ENCODE measurements at regions not wholly inside any gene's neighbourhood (a gene's known extent, or its start where the extent isn't known, plus 50 kb on each side); places are given as distances from the start of the nearest gene placed in this dataset.
"Not testable (repeated sequence)": the region's sequence is repeated elsewhere in the genome, so short reads cannot be mapped to it uniquely, and the experiment has no call there.

DNA sequence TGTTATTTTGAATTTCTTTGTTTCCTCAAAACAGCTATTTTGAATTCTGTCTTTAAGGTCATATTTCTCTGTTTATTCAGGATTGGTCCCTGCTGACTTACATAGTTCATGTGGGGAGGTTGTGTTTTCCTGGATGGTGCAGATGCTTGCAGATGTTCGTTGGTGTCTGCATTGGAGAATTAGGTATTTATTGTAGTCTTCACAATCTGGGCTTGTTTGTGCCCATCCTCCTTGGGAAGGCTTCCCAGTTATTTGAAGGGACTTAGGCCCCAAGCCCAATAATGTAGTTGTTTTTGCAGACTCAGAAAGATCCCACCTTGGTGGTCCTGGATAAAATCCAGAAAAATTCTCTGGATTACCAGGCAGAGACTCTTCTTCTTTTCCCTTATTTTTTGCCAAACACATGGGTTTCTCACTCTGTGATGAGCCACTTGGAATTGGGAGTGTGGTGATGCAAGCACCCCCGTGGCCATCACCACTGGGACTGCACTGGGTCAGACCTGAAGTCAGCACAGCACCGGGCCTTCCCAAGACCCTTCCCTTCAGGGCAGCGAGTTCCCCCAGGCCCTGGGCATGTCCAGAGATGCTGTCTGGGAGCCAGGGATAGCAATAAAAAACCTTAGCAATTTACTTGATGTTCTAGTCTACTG, 81.6 kb upstream of the EZR start:
- WGBS, 3 donors = 66 to 77% (median 67%) methylated on average over 4 of the region's 4 CpGs

DNA sequence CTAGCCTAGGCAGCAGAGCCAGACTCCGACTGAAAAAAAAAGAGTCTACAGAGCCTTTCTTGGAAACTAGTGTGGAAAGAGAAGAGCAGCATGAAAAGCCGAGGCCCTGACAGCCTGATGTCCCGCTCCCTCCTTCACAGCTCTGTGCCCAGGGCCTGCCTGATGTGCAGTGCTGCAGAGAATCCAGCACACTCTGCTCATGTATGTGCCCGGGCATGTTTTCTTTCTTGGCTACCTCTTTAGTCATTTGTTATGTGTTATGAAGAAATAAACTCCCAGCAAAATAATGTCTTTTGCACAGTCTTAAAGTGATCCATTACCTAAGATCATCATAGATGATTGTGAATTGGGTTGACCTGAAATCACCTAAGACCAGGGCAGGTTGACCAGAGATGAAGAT, 78.1 kb upstream of the EZR start:
- intact Hi-C loops (cut with DNase I) = no loop called here
- Histone ChIP-seq H3K9me3 (no peaks in the 10 kb centered on the region), H3K27ac (no peak overlapping the region), H3K4me3 (no peak overlapping the region), H3K36me3 (ENCODE audit: insufficient read depth in 1 of 2, low read depth in 1 of 2) (no peaks in the 10 kb centered on the region), H3K27me3 (ENCODE audit: insufficient read depth in 3 of 3, low read length in 2 of 3) (no peaks in the 10 kb centered on the region), H3K4me1 (no peaks in the 10 kb centered on the region)
- ATAC-seq (no peak), DNase-seq (no peak)
- WGBS, 3 donors = 80 to 85% (median 83%) methylated on average over 4 of the region's 4 CpGs
- TF ChIP-seq, protein P1, sequence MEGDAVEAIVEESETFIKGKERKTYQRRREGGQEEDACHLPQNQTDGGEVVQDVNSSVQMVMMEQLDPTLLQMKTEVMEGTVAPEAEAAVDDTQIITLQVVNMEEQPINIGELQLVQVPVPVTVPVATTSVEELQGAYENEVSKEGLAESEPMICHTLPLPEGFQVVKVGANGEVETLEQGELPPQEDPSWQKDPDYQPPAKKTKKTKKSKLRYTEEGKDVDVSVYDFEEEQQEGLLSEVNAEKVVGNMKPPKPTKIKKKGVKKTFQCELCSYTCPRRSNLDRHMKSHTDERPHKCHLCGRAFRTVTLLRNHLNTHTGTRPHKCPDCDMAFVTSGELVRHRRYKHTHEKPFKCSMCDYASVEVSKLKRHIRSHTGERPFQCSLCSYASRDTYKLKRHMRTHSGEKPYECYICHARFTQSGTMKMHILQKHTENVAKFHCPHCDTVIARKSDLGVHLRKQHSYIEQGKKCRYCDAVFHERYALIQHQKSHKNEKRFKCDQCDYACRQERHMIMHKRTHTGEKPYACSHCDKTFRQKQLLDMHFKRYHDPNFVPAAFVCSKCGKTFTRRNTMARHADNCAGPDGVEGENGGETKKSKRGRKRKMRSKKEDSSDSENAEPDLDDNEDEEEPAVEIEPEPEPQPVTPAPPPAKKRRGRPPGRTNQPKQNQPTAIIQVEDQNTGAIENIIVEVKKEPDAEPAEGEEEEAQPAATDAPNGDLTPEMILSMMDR (IDR thresholded peaks at IDR 0.05) = no peak

More for the DNA sequence above, 81.6 kb upstream of the EZR start:
- H3K27me3 ChIP-seq (ENCODE audit: insufficient read depth in 3 of 3, low read length in 2 of 3) = no peaks in the 10 kb centered on the region
- TF ChIP-seq, protein P1 (IDR thresholded peaks at IDR 0.05) = no peak
- no peaks in the 10 kb centered on the region for H3K36me3 ChIP-seq (ENCODE audit: insufficient read depth in 1 of 2, low read depth in 1 of 2)
- H3K9me3 ChIP-seq = peaks cover 12% of the 10 kb centered on the region
- DNase-seq (no peak), ATAC-seq (no peak)
- no peaks in the 10 kb centered on the region for H3K4me1 ChIP-seq
- no peak overlapping the region for H3K27ac ChIP-seq
- no peak overlapping the region for H3K4me3 ChIP-seq
- intact Hi-C loops (cut with DNase I) = no loop called here

DNA sequence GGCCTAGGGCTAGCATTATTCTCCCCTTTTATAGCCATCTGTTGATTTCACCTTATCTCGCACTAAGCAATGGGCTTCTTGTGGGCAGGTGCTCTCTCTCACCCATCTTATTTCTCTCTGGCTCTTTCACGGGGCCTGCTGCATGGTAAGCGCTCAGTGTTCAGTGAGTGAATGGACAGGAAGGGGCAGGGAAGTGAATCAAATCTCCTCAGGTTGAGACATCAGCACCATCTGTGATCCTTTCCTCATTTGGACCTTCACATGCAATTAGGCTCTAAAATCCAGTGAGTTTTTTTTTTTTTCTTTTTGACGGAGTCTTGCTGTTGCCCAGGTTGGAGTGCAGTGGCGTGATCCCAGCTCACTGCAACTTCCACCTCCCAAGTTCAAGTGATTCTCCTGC, 76.5 kb upstream of the EZR start:
- Histone ChIP-seq H3K36me3 (ENCODE audit: insufficient read depth in 1 of 2, low read depth in 1 of 2) (no peaks in the 10 kb centered on the region), H3K9me3 (no peaks in the 10 kb centered on the region), H3K27me3 (ENCODE audit: insufficient read depth in 3 of 3, low read length in 2 of 3) (no peaks in the 10 kb centered on the region), H3K4me1 (no peaks in the 10 kb centered on the region), H3K4me3 (no peak overlapping the region), H3K27ac (no peak overlapping the region)
- DNase-seq (no peak), ATAC-seq (no peak)
- 86 to 89% (median 87%) methylated on average over 5 of the region's 5 CpGs for WGBS, 3 donors
- TF ChIP-seq, protein P1 (IDR thresholded peaks at IDR 0.05) = no peak
- intact Hi-C loops (cut with DNase I) = no loop called here

DNA sequence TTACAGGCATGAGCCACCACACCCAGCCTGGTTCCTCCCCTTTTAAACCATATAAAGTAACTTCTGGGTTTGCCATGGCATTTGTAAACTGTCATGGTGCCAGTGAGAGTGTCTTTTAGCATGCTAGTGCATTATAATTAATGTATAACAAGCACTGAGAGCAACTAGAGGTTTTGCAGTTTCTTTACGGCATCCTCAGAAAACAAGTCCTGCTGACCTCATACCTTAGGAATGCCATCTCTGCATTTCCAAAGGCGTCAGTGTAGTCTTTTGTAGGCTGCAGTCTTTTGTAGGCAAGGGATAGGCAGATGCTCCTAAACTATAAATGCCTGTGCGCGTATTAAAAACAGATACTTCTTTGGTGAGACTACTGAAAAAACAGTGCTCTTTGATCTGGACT, 75.0 kb upstream of the EZR start:
- ATAC-seq (no peak), DNase-seq (no peak)
- TF ChIP-seq, protein P1 (IDR thresholded peaks at IDR 0.05) = no peak
- no peaks in the 10 kb centered on the region for H3K4me1 ChIP-seq
- 63 to 65% (median 64%) methylated on average over 4 of the region's 4 CpGs for WGBS, 3 donors
- H3K4me3 ChIP-seq = no peak overlapping the region
- no peaks in the 10 kb centered on the region for H3K9me3 ChIP-seq
- no peaks in the 10 kb centered on the region for H3K27me3 ChIP-seq (ENCODE audit: insufficient read depth in 3 of 3, low read length in 2 of 3)
- no peak overlapping the region for H3K27ac ChIP-seq
- no peaks in the 10 kb centered on the region for H3K36me3 ChIP-seq (ENCODE audit: insufficient read depth in 1 of 2, low read depth in 1 of 2)
- intact Hi-C loops (cut with DNase I) = no loop called here

DNA sequence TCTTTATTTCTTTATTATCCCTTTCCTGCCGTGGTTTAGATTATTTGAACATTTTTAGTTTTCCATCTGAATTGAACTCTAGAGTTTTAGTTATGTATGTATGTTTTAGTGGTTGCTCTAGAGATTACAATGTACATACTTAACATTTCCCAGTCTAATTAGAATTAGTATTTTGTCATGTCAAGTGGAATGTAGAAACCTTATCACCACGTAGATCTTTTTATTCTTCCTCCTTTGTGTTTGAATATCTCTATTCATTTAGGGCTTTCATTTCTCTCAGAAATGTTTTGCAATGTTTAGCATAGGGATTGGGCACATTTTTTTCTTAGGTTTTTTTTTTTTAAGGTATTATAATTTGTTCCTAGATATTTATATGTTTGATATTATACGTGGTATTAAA, 73.1 kb upstream of the EZR start:
- H3K9me3 ChIP-seq = no peaks in the 10 kb centered on the region
- H3K4me3 ChIP-seq = no peak overlapping the region
- no peak for ATAC-seq
- no peaks in the 10 kb centered on the region for H3K4me1 ChIP-seq
- intact Hi-C loops (cut with DNase I) = no loop called here
- H3K36me3 ChIP-seq (ENCODE audit: insufficient read depth in 1 of 2, low read depth in 1 of 2) = no peaks in the 10 kb centered on the region
- H3K27me3 ChIP-seq (ENCODE audit: insufficient read depth in 3 of 3, low read length in 2 of 3) = no peaks in the 10 kb centered on the region
- no peak for DNase-seq
- H3K27ac ChIP-seq = no peak overlapping the region
- 79 to 86% (median 83%) methylated on average over 3 of the region's 3 CpGs for WGBS, 3 donors
- TF ChIP-seq, protein P1 (IDR thresholded peaks at IDR 0.05) = no peak

- H3K27ac ChIP-seq; H3K4me3 ChIP-seq; intact Hi-C loops (cut with DNase I); H3K9me3 ChIP-seq; H3K36me3 ChIP-seq (ENCODE audit: insufficient read depth in 1 of 2, low read depth in 1 of 2); H3K4me1 ChIP-seq; DNase-seq; H3K27me3 ChIP-seq (ENCODE audit: insufficient read depth in 3 of 3, low read length in 2 of 3); ATAC-seq: not testable (repeated sequence)
- whole genome bisulfite sequencing, 3 donors = 95 to 98% (median 98%) methylated on average over 6 of the region's 6 CpGs
These were observed 72.4 kb upstream of the EZR start for GRCh38 chr6:158891560-158891959.

DNA sequence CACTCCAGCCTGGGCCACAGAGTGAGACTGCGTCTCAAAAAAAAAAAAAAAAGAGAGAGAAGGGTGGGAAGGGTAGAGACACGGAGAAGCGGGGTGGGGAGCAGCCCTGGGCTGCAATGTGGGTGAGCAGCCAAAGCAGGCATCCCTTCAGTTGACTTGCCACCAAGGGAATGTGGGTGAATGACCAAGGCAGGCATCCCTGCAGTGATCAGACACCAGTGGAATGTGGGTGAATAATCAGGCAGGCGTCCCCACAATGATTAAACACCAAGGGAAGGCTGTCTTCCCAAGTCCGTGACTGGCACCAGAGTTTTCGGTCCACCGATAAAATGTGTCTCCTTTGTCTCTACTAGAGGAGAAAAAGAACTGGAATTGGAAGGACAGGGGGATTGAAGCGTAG, 69.0 kb upstream of the EZR start:
- DNase-seq; H3K27ac ChIP-seq; H3K36me3 ChIP-seq (ENCODE audit: insufficient read depth in 1 of 2, low read depth in 1 of 2); ATAC-seq; H3K4me1 ChIP-seq; intact Hi-C loops (cut with DNase I); H3K4me3 ChIP-seq; H3K9me3 ChIP-seq; H3K27me3 ChIP-seq (ENCODE audit: insufficient read depth in 3 of 3, low read length in 2 of 3): not testable (repeated sequence)
- 93 to 94% (median 94%) methylated on average over 8 of the region's 8 CpGs for WGBS, 3 donors
